H9 (cell line): ENCODE measurements at regions not wholly inside any gene's neighbourhood (a gene's known extent, or its start where the extent isn't known, plus 50 kb on each side); places are given as distances from the start of the nearest gene placed in this dataset.

Source experiments
- DNase-seq: peaks from one replicate; pipeline ENCODE4 v3.0.0-alpha.2; 2017
- H2AFZ ChIP-seq: one replicate; pipeline ENCODE4 v1.6.1; 2013; ENCODE audit warnings: mild to moderate bottlenecking, low read length, control low read depth, moderate library complexity
- H2AK5ac ChIP-seq: 2 replicates; pipeline ENCODE4 v1.6.1; 2013; ENCODE audit warnings: low read length, control low read depth, mixed read lengths; ENCODE audit not compliant: insufficient read length
- H2BK120ac ChIP-seq: one replicate; pipeline ENCODE4 v1.6.1; 2013; ENCODE audit warnings: low read depth, mild to moderate bottlenecking, low read length, control low read depth, inconsistent platforms; ENCODE audit not compliant: poor library complexity, severe bottlenecking
- H2BK12ac ChIP-seq: 2 replicates; pipeline ENCODE4 v1.6.1; 2013; ENCODE audit warnings: low read length, control low read depth, mixed read lengths, low read depth; ENCODE audit not compliant: insufficient read length
- H2BK15ac ChIP-seq: 2 replicates; pipeline ENCODE4 v1.6.1; 2013; ENCODE audit warnings: low read depth, low read length, control low read depth
- H2BK20ac ChIP-seq: one replicate; pipeline ENCODE4 v1.6.1; 2013; ENCODE audit warnings: low read depth, mild to moderate bottlenecking, low read length, control low read depth, inconsistent platforms; ENCODE audit not compliant: poor library complexity, severe bottlenecking
- H2BK5ac ChIP-seq: 2 replicates; pipeline ENCODE4 v1.6.1; 2013; ENCODE audit warnings: low read length, control low read depth, mixed read lengths; ENCODE audit not compliant: insufficient read length
- H3K14ac ChIP-seq: 2 replicates; pipeline ENCODE4 v1.6.1; 2013; ENCODE audit warnings: low read length, control low read depth; ENCODE audit not compliant: insufficient read depth
- H3K18ac ChIP-seq: 2 replicates; pipeline ENCODE4 v1.6.1; 2013; ENCODE audit warnings: low read depth, mild to moderate bottlenecking, mixed read lengths, low read length, control low read depth; ENCODE audit not compliant: insufficient read length
- H3K23ac ChIP-seq: 2 replicates; pipeline ENCODE4 v1.6.1; 2013; ENCODE audit warnings: low read length, control low read depth, mixed read lengths, low read depth; ENCODE audit not compliant: insufficient read length
- H3K23me2 ChIP-seq: 2 replicates; pipeline ENCODE4 v1.6.1; 2013; ENCODE audit warnings: low read depth, mild to moderate bottlenecking, mixed read lengths, low read length, control low read depth; ENCODE audit not compliant: insufficient read length, poor library complexity, severe bottlenecking
- H3K27ac ChIP-seq: 2 replicates; pipeline ENCODE4 v1.5.1; 2013; ENCODE audit warnings: low read length, control low read depth, mixed read lengths, low read depth; ENCODE audit not compliant: insufficient read length
- H3K27me3 ChIP-seq: 2 replicates; pipeline ENCODE4 v1.6.1; 2013; ENCODE audit warnings: low read length, control low read depth, inconsistent platforms; ENCODE audit not compliant: insufficient read depth
- H3K4ac ChIP-seq: 2 replicates; pipeline ENCODE4 v1.6.1; 2013; ENCODE audit warnings: low read depth, mild to moderate bottlenecking, control low read depth, inconsistent platforms, low read length, moderate library complexity
- H3K4me1 ChIP-seq: 2 replicates; pipeline ENCODE4 v1.6.1; 2013; ENCODE audit warnings: low read length, control low read depth, inconsistent platforms; ENCODE audit not compliant: insufficient read depth
- H3K4me2 ChIP-seq: 2 replicates; pipeline ENCODE4 v1.6.1; 2013; ENCODE audit warnings: low read length, control low read depth, mixed read lengths; ENCODE audit not compliant: insufficient read length, insufficient read depth
- H3K56ac ChIP-seq: 2 replicates; pipeline ENCODE4 v1.6.1; 2013; ENCODE audit warnings: low read depth, mild to moderate bottlenecking, mixed read lengths, low read length, control low read depth; ENCODE audit not compliant: insufficient read length
- H3K79me1 ChIP-seq: 2 replicates; pipeline ENCODE4 v1.6.1; 2013; ENCODE audit warnings: low read depth, mild to moderate bottlenecking, moderate library complexity, low read length, control low read depth, inconsistent platforms; ENCODE audit not compliant: insufficient read depth, poor library complexity, severe bottlenecking
- H3K79me2 ChIP-seq: 2 replicates; pipeline ENCODE4 v1.6.1; 2013; ENCODE audit warnings: low read length, control low read depth, inconsistent platforms; ENCODE audit not compliant: insufficient read depth
- H3K9ac ChIP-seq: 2 replicates; pipeline ENCODE4 v1.6.1; 2013; ENCODE audit warnings: low read length, control low read depth, mixed read lengths; ENCODE audit not compliant: insufficient read length; ENCODE audit errors: extremely low read depth
- H3K9me3 ChIP-seq: one replicate; pipeline ENCODE4 v1.6.1; 2013; ENCODE audit warnings: low read depth, low read length, inconsistent platforms; ENCODE audit not compliant: control insufficient read depth
- H3T11ph ChIP-seq: one replicate; pipeline ENCODE4 v1.6.1; 2013; ENCODE audit warnings: mild to moderate bottlenecking, low read length, control low read depth, inconsistent platforms
- H4K20me1 ChIP-seq: one replicate; pipeline ENCODE4 v1.6.1; 2013; ENCODE audit not compliant: control insufficient read depth, insufficient read length, insufficient read depth
- H4K5ac ChIP-seq: 2 replicates; pipeline ENCODE4 v1.6.1; 2013; ENCODE audit warnings: low read depth, mild to moderate bottlenecking, mixed read lengths, low read length, control low read depth; ENCODE audit not compliant: insufficient read length
- H4K8ac ChIP-seq: replicated peaks from 2 replicates; pipeline ENCODE4 v1.6.1; 2013; ENCODE audit warnings: low read length, control low read depth, mixed read lengths, low read depth; ENCODE audit not compliant: insufficient read length
- H4K91ac ChIP-seq: 2 replicates; pipeline ENCODE4 v1.6.1; 2013; ENCODE audit warnings: low read depth, mild to moderate bottlenecking, moderate library complexity, mixed read lengths, low read length, control low read depth; ENCODE audit not compliant: insufficient read length
- H3K27ac Mint-ChIP-seq, 3 experiments: 2 replicates in 2 of 3; 3 replicates in 1 of 3; pipeline ENCODE4 v1.8.0; 2020 to 2021; ENCODE audit warnings: mixed read lengths in 3 of 3, mild to moderate bottlenecking in 1 of 3, moderate library complexity in 1 of 3
- H3K27me3 Mint-ChIP-seq: 2 replicates; pipeline ENCODE4 v1.8.0; 2021; ENCODE audit warnings: low read depth, mild to moderate bottlenecking, moderate library complexity, mixed read lengths
- H3K36me3 Mint-ChIP-seq, 3 experiments: 2 replicates in 2 of 3; 3 replicates in 1 of 3; pipeline ENCODE4 v1.8.0; 2020 to 2021; ENCODE audit warnings: low read depth in 3 of 3, mixed read lengths in 3 of 3; ENCODE audit not compliant: insufficient read depth in 1 of 3
- H3K4me1 Mint-ChIP-seq, 2 experiments: 2 replicates each; pipeline ENCODE4 v1.8.0; 2020; ENCODE audit warnings: mixed read lengths in 2 of 2
- H3K4me3 Mint-ChIP-seq, 2 experiments: 2 replicates in 1 of 2; 3 replicates in 1 of 2; pipeline ENCODE4 v1.8.0; 2020 to 2021; ENCODE audit warnings: mild to moderate bottlenecking in 2 of 2, mixed read lengths in 2 of 2, moderate library complexity in 1 of 2
- H3K9me3 Mint-ChIP-seq, 2 experiments: 2 replicates in 1 of 2; 3 replicates in 1 of 2; pipeline ENCODE4 v1.8.0; 2020; ENCODE audit warnings: mild to moderate bottlenecking in 2 of 2, mixed read lengths in 2 of 2, moderate library complexity in 1 of 2
- WGBS: extraction: QIAGEN DNeasy Blood & Tissue Kit; methylation state at CpG from one replicate; pipeline ENCODE4 v1.1.7; 2013; ENCODE audit warnings: missing lambda C conversion rate, low lambda C conversion rate, mixed read lengths; ENCODE audit not compliant: insufficient read length; ENCODE audit errors: extremely low coverage; 5-methylcytosine and 5-hydroxymethylcytosine counted together
- TF ChIP-seq, protein P1 (sequence below): fragments of 200-600 bp; sonication (generic); conservative IDR thresholded peaks from 3 replicates; pipeline ENCODE4 v1.8.0; 2021; ENCODE audit warnings: antibody characterized with exemption, mild to moderate bottlenecking

DNA sequence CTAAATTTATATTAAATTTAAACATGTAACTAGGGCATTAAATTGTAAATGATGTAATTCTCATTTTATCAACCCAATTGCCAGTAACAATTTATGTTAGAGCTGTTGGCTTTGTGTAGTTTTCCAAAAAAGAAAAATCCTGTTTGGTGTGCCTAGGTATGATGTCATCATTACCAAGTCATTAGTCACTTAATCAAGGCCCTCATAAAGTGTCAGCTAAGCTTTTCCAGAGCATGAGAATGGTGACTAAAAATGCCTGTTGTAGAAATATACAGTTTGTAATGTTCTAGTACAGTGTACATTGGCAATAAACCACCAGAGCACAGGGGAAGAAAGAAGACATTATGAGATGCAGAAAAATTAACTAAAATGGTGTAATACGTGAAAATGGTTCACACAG lies 593.8 kb upstream of the ANKRD30A start:
- H3K4ac ChIP-seq, result no peak overlapping the region
- H3K36me3 Mint-ChIP-seq, result peaks cover 2 to 6% (median 3%) of the 10 kb centered on the region in 3 experiments; a peak in 5 of 7 replicates
- DNase-seq, result no peak
- H3T11ph ChIP-seq, result no peak overlapping the region
- H2BK20ac ChIP-seq, result no peak overlapping the region
- H3K4me2 ChIP-seq, result no peak overlapping the region
- H2BK120ac ChIP-seq, result no peak overlapping the region
- H4K5ac ChIP-seq, result no peak overlapping the region
- no peaks in the 10 kb centered on the region for H3K27me3 ChIP-seq
- no peak overlapping the region for H3K18ac ChIP-seq
- no peaks in the 10 kb centered on the region for H4K20me1 ChIP-seq
- no peaks in the 10 kb centered on the region for H3K79me1 ChIP-seq
- no CpG with 5 or more reads among the region's 1 CpG for WGBS
- H3K4me1 Mint-ChIP-seq, result no peaks in the 10 kb centered on the region
- H3K27ac ChIP-seq, result no peak overlapping the region
- no peak overlapping the region for H3K14ac ChIP-seq
- H4K91ac ChIP-seq, result no peak overlapping the region
- H2AK5ac ChIP-seq, result no peak overlapping the region
- no peak overlapping the region for H3K23ac ChIP-seq
- no peak overlapping the region for H3K4me3 Mint-ChIP-seq
- no peaks in the 10 kb centered on the region for H3K79me2 ChIP-seq
- no peaks in the 10 kb centered on the region for H3K9me3 ChIP-seq
- H4K8ac ChIP-seq, result no peak overlapping the region
- no peaks in the 10 kb centered on the region for H3K27me3 Mint-ChIP-seq
- H3K56ac ChIP-seq, result no peak overlapping the region
- no peak overlapping the region for H2BK5ac ChIP-seq
- H3K4me1 ChIP-seq, result no peaks in the 10 kb centered on the region
- no peak overlapping the region for H3K27ac Mint-ChIP-seq
- H3K23me2 ChIP-seq, result no peaks in the 10 kb centered on the region
- TF ChIP-seq, protein P1, sequence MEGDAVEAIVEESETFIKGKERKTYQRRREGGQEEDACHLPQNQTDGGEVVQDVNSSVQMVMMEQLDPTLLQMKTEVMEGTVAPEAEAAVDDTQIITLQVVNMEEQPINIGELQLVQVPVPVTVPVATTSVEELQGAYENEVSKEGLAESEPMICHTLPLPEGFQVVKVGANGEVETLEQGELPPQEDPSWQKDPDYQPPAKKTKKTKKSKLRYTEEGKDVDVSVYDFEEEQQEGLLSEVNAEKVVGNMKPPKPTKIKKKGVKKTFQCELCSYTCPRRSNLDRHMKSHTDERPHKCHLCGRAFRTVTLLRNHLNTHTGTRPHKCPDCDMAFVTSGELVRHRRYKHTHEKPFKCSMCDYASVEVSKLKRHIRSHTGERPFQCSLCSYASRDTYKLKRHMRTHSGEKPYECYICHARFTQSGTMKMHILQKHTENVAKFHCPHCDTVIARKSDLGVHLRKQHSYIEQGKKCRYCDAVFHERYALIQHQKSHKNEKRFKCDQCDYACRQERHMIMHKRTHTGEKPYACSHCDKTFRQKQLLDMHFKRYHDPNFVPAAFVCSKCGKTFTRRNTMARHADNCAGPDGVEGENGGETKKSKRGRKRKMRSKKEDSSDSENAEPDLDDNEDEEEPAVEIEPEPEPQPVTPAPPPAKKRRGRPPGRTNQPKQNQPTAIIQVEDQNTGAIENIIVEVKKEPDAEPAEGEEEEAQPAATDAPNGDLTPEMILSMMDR, result no peak
- no peak overlapping the region for H2AFZ ChIP-seq
- no peak overlapping the region for H2BK12ac ChIP-seq
- no peak overlapping the region for H2BK15ac ChIP-seq
- peaks cover 7 to 16% of the 10 kb centered on the region in 2 experiments; a peak in 4 of 5 replicates for H3K9me3 Mint-ChIP-seq
- no peak overlapping the region for H3K9ac ChIP-seq
